GM18951 (cell line): ENCODE measurements at regions not wholly inside any gene's neighbourhood (a gene's known extent, or its start where the extent isn't known, plus 50 kb on each side); places are given as distances from the start of the nearest gene placed in this dataset.

ENCODE experiments used
- POLR2A ChIP-seq: IDR thresholded peaks from 4 replicates; pipeline ENCODE4 v1.6.1; 2011; ENCODE audit warnings: mild to moderate bottlenecking; ENCODE audit not compliant: insufficient read length, insufficient read depth; ENCODE audit errors: extremely low read depth
- in situ Hi-C: fragments of 300-500 bp; cut with MboI; formaldehyde crosslinking; loops from one replicate; pipeline ENCODE4 v1.12.0; 2022; ENCODE audit warnings: low sequenced_read_pairs, mixed read lengths, inconsistent platforms; ENCODE audit not compliant: unreplicated experiment

DNA sequence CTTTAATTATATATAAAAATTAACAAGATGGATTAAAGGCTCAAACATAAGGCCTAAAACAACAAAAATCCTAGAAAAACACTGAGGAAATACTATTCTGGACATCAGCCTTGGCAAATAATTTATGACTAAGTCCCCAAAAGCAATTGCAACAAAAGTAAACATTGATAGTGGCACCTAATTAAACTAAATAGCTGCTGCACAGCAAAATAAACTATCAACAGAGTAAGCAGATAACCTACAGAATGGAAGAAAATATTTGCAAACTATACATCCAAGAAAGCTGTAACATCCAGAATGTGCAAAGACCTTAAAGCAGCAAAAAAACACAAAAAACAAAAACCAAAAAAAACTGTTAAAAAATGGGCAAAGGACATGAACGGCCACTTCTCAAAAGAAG, 384.0 kb upstream of the SEMA3D start:
- in situ Hi-C loops: loop anchor here (25.0 kb wide), 1 partner anchor 509 kb away; no protein-coding TSS in a partner anchor
- no peak for TF ChIP-seq POLR2A

DNA sequence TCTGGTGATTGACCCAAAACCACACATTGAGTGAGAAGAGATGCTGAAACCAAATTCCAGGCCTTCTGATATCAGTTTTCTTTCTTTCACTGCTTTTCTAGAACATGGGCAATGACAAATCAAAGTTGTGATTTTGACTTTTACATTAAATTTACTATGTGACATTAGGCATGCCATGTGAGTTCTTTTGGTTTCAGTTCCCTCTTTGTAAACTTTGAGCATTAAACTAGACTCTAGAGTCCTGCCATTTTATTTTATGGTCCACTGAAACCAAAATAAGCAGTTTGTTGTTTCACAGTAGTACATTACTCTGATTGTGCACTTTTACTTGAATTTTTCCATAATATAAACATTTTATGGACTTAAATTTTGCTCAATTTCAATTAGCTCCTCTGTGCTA, 381.1 kb upstream of the SEMA3D start:
- in situ Hi-C loops: loop anchor here (25.0 kb wide), 1 partner anchor 506 kb away; no protein-coding TSS in a partner anchor
- no peak for TF ChIP-seq POLR2A

DNA sequence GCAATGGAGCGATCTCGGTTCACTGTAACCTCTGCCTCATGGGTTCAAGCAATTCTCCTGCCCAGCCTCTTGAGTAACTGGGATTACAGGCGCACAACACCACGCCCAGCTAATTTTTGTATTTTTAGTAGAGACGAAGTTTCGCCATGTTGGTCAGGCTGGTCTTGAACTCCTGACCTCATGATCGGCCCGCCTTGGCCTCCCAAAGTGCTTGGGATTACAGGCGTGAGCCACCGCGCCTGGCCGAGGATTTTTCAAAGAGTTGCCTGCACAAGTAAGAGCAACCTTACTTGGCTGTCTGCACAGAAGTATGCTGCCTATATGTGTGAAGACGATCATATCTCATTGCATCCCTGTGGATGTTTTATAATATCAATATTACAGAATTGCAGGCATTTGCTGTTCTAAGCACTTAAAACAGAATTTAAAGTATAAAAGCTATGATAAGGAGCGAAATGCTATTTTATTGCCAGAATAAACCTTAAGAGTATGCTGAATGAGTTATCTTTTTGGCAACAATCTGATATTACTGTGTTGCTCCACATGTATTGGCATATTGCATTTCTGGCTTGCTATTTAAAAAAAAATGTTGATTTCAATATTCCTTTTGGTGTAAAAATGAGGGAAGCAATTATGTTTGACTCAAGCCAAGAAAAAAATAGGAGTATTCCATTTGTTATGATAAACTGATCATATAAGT, 379.4 kb upstream of the SEMA3D start:
- in situ Hi-C loops: loop anchor here (25.0 kb wide), 1 partner anchor 504 kb away; no protein-coding TSS in a partner anchor
- no peak for TF ChIP-seq POLR2A

DNA sequence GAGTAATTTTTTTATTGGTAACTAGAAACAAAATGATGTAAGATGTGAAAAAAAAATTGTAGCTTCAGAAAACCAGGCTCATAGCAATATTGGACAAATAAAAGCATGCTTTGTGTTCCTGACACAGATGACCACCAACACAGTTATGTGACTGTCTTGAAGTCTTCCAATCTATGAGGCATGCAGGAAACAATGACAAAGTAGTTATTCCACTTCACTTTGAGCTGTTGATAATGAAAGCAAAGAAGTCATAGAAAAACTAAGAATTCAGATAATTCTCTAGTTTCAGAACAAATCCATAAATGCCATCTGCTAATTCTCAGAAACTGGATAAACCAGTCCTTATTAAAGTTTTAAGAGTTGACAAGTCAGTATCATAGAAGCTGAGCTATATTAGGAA, 378.4 kb upstream of the SEMA3D start:
- in situ Hi-C loops: loop anchor here (25.0 kb wide), 1 partner anchor 503 kb away; no protein-coding TSS in a partner anchor
- TF ChIP-seq POLR2A: no peak

DNA sequence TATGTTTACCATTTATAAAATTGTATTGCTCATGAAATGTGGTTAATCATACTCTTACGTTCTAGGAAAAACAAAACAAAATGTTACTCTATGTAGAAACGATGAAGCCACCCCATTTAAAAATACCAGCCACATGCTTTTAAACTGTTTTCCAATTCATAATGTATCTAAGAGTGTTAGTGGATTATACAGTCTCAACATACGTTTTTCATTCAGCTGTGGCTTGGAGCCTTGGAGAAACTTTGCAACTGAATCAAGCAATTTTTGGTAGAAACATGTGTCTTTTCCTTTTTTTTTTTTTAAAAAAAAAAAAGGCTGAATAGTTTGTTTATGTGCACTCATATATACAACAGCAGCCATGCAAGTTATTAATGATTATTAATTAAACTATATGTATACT, 378.0 kb upstream of the SEMA3D start:
- no peak for TF ChIP-seq POLR2A
- in situ Hi-C loops: loop anchor here (25.0 kb wide), 1 partner anchor 503 kb away; no protein-coding TSS in a partner anchor

DNA sequence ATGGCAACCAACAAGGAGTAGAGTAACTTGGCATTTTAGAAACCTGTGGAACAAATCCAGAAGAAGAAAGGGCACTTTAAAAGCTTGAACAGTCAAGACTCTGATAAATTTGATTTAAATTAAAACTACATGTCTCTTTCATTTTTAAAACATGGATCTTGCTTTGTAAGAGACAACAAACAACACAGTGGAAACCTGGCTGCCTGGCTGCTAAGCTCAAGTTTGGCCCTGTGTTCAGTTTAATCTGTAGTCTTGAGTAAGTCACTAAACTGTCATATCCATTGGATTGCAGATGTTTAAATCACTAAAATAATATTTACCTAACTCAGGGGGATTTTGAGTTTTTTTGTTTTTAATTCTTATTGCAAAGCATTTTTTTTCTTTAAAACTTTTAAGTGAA, 374.9 kb upstream of the SEMA3D start:
- in situ Hi-C loops: loop anchor here (25.0 kb wide), 1 partner anchor 499 kb away; no protein-coding TSS in a partner anchor
- no peak for TF ChIP-seq POLR2A

DNA sequence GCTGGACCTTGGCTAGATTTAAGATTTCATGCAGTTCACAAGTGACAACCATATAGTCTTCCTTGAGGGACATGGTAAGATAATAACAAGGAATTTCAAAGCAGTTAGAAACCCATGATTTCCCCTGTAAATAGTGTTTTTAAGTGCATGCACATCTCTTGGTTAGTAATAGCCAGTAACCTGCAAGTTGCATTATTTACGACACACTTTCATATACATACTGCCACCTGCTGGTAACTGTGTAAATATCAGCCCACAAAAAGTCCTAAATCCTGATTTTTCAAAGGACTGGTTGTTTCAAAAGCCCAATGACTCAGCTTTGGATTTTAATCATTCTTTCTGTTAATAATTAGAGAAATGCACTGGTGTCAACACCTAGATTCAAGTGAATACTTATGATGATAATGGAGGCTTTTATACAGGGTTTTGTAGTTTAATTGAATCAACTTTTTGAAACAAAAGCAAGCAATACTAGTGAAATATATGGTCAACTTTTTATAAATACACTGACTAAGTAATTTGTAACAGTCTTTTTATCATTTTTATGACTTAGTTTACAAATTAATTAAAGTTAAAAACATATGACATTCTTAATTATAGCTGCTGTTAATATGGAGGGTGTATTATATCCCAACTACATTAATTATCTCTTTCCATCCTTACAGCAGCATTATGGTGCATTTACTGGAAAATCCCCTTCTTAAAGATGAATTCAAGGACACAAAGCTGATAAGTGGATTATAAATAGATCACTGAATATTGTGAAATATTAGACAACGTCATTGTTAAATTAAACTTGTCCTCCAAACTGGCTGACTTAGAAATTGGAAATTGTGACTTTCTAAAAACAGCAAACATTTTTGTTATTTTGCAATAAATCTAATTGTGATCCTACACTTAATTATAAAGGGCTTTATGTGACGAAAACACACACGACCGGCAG, 367.7 kb upstream of the SEMA3D start:
- in situ Hi-C loops: loop anchor here (25.0 kb wide), 1 partner anchor 492 kb away; no protein-coding TSS in a partner anchor
- TF ChIP-seq POLR2A: no peak

DNA sequence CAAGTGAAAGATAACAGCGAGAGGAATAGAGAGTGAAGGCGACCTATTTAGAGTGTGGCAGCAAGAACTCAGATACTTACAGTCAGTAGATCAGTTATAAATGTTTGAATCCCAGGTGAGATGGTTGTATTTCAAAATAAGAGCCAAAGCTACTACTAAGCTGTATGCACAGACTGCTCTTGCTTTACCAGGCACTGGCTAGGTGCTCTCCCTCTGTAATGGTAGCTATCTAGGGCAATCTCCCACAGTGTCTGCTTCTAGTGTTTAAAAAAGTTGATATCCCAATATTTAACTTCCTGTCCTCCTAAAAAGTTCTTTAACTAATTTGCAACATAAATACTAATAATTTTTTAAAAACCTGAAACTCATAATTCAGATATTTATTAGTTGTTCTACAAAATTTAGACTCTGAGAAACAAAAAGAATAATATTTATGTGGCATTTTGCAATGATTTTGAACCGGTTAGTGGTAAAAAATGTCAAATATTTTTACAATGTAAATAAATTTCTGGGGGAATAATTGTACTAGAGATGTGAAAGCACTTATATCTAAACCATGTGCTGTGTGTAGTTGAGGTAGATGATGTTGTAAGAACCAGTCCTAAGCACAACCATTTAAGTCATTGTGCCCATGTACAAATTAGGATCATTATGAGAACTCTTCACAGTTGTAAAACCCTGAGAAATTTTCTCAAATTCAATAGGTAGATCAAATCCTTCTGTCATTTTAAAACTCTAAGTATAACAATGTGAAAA, 349.3 kb upstream of the SEMA3D start:
- in situ Hi-C loops: no loop called here
- TF ChIP-seq POLR2A: no peak

DNA sequence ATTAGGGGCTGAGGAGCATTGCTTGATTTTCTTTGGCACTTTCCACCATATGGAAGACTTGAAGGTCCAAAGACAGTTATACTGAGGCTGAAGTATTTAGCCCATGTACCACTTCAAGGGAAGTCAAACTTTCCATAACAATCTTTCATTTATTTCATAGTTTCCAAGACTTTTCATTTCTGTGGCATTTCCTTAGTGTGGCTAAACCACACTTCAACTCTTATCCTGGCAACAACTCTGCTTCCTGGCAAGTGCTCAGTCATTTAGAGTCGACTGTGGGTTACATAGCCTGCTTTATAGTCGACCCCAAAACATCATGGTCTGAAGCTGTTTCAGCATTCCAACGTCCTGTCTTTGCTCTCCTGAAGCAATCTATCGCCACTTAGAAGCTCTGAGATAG, 343.0 kb upstream of the SEMA3D start:
- TF ChIP-seq POLR2A: no peak
- in situ Hi-C loops: no loop called here

DNA sequence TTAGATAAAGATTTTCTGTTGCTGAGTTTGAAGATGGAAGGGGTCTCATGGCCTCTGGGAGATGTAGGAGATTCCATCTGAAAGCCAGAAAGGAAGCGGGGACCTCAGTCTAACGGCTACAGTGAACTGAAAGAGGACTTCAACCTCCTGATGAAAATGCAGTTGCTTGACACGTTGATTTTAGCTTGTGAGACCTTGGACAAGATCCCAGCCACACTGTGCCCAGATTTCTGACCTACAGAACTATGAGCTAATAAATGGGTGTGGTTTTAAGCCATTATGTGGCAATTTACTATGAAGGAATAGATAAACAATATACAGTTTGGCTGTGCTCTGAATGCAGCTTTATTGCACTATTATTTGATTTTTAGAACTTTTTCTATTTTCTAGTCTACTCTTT, 342.3 kb upstream of the SEMA3D start:
- in situ Hi-C loops: no loop called here
- no peak for TF ChIP-seq POLR2A

DNA sequence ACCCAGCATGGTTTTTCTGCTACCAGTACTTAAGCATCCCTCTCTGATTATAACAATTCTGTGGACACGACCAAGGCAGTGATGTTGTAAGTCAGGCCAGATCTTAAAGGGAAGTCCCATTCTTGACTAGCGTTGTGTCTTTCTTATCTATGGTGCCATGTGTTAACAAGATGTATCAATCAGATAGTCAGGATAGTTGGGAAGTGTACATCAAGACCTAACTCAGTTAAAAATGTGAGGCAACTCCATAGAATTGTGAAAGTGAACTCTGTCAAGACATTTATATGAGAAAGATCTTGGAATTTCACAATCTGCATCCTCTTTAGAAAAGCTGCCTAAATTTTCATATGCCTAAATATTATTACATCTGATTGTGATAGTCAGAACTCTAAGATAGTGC, 341.7 kb upstream of the SEMA3D start:
- TF ChIP-seq POLR2A: no peak
- in situ Hi-C loops: no loop called here

DNA sequence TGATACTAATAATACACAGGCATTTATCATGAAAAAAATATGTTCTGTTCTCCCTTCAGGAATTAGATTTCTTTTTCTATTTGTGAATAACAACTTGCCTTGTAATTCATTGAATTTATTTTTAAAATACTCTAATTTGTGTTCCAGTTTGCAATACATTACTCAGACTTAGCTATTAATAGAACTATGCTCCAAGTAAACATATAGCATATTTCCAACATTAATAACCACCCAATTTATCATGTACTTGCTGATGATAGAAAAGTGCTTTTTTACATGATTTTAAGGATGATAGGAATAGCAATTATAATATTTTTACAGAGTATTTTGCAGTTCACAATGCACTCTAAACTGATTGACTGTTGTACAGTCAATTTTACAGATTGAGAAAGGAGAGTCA, 338.8 kb upstream of the SEMA3D start:
- no peak for TF ChIP-seq POLR2A
- in situ Hi-C loops: no loop called here

DNA sequence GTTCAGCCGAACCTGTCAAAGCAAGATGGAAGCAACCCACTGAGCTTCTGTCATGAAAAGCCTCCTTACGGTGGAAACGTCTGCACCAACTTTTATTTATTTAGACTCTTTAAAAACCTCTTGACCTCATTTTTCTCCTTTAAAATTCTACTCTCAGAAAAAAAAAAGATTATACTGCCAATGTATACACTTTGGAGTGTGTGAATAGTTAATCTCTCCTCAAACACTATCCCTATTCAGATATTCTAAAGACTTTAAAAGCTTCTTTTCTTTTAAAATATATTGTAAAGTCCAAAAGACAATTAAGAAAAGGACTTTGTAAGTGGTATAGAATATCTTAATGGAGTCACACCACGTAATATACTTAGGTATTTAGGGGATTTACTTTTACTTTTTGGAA, 335.2 kb upstream of the SEMA3D start:
- no peak for TF ChIP-seq POLR2A
- in situ Hi-C loops: no loop called here

DNA sequence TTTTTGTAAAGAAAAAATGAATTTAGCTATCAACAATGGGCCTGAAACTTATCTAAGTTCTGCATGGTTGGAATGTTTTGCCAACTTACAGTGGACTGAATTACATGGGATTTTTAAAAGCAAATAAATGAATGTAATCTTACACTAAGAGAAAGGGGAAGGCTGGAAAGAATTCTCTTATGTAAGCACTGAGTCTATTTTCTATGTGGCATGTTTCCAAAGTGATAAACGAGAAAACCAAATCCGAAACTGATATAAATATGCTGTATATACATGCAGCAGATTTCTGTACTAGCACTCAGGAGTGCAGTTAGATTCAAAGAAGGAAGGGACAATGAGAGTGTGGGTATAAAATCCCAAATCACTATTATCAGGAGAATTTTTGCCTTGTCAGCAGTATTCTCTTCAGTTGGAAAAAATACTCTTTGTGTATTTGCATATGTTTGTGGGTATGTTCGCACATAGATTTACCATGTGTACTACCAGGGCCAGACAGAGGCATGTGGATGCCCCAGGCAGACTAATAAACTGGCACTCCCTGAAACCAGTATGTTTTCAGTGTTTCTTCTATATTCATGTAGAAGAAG, 334.3 kb upstream of the SEMA3D start:
- TF ChIP-seq POLR2A: no peak
- in situ Hi-C loops: no loop called here
